ENCODE measurements at regions not wholly inside any gene's neighbourhood (a gene's known extent, or its start where the extent isn't known, plus 50 kb on each side); places are given as distances from the start of the nearest gene placed in this dataset.
A peak's percentile ranks its signal among the peaks of the same experiment; 100 is the strongest.

DNA sequence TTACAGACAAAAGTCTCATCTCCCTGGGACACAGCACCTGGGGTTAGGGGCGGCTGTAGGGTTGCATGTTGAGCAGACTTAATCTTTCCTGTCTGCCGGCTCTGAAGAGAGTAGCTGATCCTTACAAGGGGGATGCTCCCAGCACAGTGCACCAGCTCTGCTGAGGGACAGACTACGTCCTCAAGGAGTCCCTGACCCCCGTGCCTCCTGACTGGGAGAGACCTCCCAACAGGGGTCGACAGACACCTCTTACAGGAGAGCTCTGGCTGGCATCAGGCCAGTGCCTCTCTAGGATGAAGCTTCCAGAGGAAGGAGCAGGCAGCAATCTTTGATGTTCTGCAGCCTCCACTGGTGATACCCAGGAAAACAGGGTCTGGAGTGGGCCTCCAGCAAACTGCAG is 506.0 kb upstream of the FMR1 start:
- H3K9ac ChIP-seq (ENCODE audit: low read length), result no peak overlapping the region
- H3K4me3 ChIP-seq (ENCODE audit: low read depth, low read length, poor library complexity, severe bottlenecking), result no peak overlapping the region
- H3K9me2 ChIP-seq (ENCODE audit: low read depth, low read length), result no peaks in the 10 kb centered on the region
- no peaks in the 10 kb centered on the region for H3K79me2 ChIP-seq (ENCODE audit: insufficient read depth, low read length)
- no peaks in the 10 kb centered on the region for H3F3A ChIP-seq (ENCODE audit: insufficient read depth, low read length)
- no peaks in the 10 kb centered on the region for H4K20me1 ChIP-seq (ENCODE audit: insufficient read depth, low read length)
- no peaks in the 10 kb centered on the region for H3K27me3 ChIP-seq (ENCODE audit: insufficient read depth, low read length)
- no peak overlapping the region for H3K4me2 ChIP-seq (ENCODE audit: low read length)
- no peaks in the 10 kb centered on the region for H3K36me3 ChIP-seq (ENCODE audit: insufficient read depth, low read length)
- H3K4me1 ChIP-seq (ENCODE audit: insufficient read depth, low read length, severe bottlenecking), result peaks cover 7% of the 10 kb centered on the region
- H3K9me3 ChIP-seq (ENCODE audit: low read length), result no peaks in the 10 kb centered on the region
- H2AFZ ChIP-seq (ENCODE audit: low read length), result no peak overlapping the region
- no peak overlapping the region for H3K27ac ChIP-seq (ENCODE audit: low read depth, low read length, poor library complexity, severe bottlenecking)
- no peak for TF ChIP-seq EZH2 (IDR thresholded peaks at IDR 0.05; ENCODE audit: borderline replicate concordance, low read length)
- no peak for TF ChIP-seq CTCF (IDR thresholded peaks at IDR 0.05; ENCODE audit: low read length)

GRCh38 chrX:147403040-147403439 is 508.7 kb upstream of the FMR1 start:
- H3K9ac ChIP-seq (ENCODE audit: low read length), result no peak overlapping the region
- no peaks in the 10 kb centered on the region for H3K79me2 ChIP-seq (ENCODE audit: insufficient read depth, low read length)
- no peaks in the 10 kb centered on the region for H4K20me1 ChIP-seq (ENCODE audit: insufficient read depth, low read length)
- TF ChIP-seq EZH2 (IDR thresholded peaks at IDR 0.05; ENCODE audit: borderline replicate concordance, low read length) (no peak), CTCF (IDR thresholded peaks at IDR 0.05; ENCODE audit: low read length) (no peak)
- H3K4me3 ChIP-seq (ENCODE audit: low read depth, low read length, poor library complexity, severe bottlenecking), result no peak overlapping the region
- H3K9me3 ChIP-seq (ENCODE audit: low read length), result no peaks in the 10 kb centered on the region
- H3K27ac ChIP-seq (ENCODE audit: low read depth, low read length, poor library complexity, severe bottlenecking), result no peak overlapping the region
- H3K36me3 ChIP-seq (ENCODE audit: insufficient read depth, low read length), result no peaks in the 10 kb centered on the region
- H3F3A ChIP-seq (ENCODE audit: insufficient read depth, low read length), result no peaks in the 10 kb centered on the region
- no peak overlapping the region for H2AFZ ChIP-seq (ENCODE audit: low read length)
- H3K4me1 ChIP-seq (ENCODE audit: insufficient read depth, low read length, severe bottlenecking), result peaks cover 7% of the 10 kb centered on the region
- no peaks in the 10 kb centered on the region for H3K27me3 ChIP-seq (ENCODE audit: insufficient read depth, low read length)
- H3K4me2 ChIP-seq (ENCODE audit: low read length), result no peak overlapping the region
- no peaks in the 10 kb centered on the region for H3K9me2 ChIP-seq (ENCODE audit: low read depth, low read length)

GRCh38 chrX:147378767-147379166 is 533.0 kb upstream of the FMR1 start:
- H3K9me3 ChIP-seq (ENCODE audit: low read length), result no peaks in the 10 kb centered on the region
- no peaks in the 10 kb centered on the region for H3K36me3 ChIP-seq (ENCODE audit: insufficient read depth, low read length)
- no peak overlapping the region for H3K4me2 ChIP-seq (ENCODE audit: low read length)
- no peaks in the 10 kb centered on the region for H3K27me3 ChIP-seq (ENCODE audit: insufficient read depth, low read length)
- no peak overlapping the region for H2AFZ ChIP-seq (ENCODE audit: low read length)
- no peaks in the 10 kb centered on the region for H4K20me1 ChIP-seq (ENCODE audit: insufficient read depth, low read length)
- peaks cover 30% of the 10 kb centered on the region for H3K4me1 ChIP-seq (ENCODE audit: insufficient read depth, low read length, severe bottlenecking)
- no peaks in the 10 kb centered on the region for H3K79me2 ChIP-seq (ENCODE audit: insufficient read depth, low read length)
- H3F3A ChIP-seq (ENCODE audit: insufficient read depth, low read length), result no peaks in the 10 kb centered on the region
- no peak for TF ChIP-seq EZH2 (IDR thresholded peaks at IDR 0.05; ENCODE audit: borderline replicate concordance, low read length)
- H3K4me3 ChIP-seq (ENCODE audit: low read depth, low read length, poor library complexity, severe bottlenecking), result no peak overlapping the region
- no peak overlapping the region for H3K27ac ChIP-seq (ENCODE audit: low read depth, low read length, poor library complexity, severe bottlenecking)
- H3K9me2 ChIP-seq (ENCODE audit: low read depth, low read length), result no peaks in the 10 kb centered on the region
- no peak overlapping the region for H3K9ac ChIP-seq (ENCODE audit: low read length)

- peaks cover 30% of the 10 kb centered on the region for H3K4me1 ChIP-seq (ENCODE audit: insufficient read depth, low read length, severe bottlenecking)
- H3K27me3 ChIP-seq (ENCODE audit: insufficient read depth, low read length), result no peaks in the 10 kb centered on the region
- H3K27ac ChIP-seq (ENCODE audit: low read depth, low read length, poor library complexity, severe bottlenecking), result peak overlapping the region; percentile 97
- H3K4me3 ChIP-seq (ENCODE audit: low read depth, low read length, poor library complexity, severe bottlenecking), result no peak overlapping the region
- H3F3A ChIP-seq (ENCODE audit: insufficient read depth, low read length), result no peaks in the 10 kb centered on the region
- no peaks in the 10 kb centered on the region for H3K9me3 ChIP-seq (ENCODE audit: low read length)
- no peaks in the 10 kb centered on the region for H4K20me1 ChIP-seq (ENCODE audit: insufficient read depth, low read length)
- peak overlapping the region; percentile 23; the same call in 1 of the 2 replicates for H3K4me2 ChIP-seq (ENCODE audit: low read length)
- no peak overlapping the region for H3K9ac ChIP-seq (ENCODE audit: low read length)
- H3K9me2 ChIP-seq (ENCODE audit: low read depth, low read length), result no peaks in the 10 kb centered on the region
- H3K36me3 ChIP-seq (ENCODE audit: insufficient read depth, low read length), result no peaks in the 10 kb centered on the region
- TF ChIP-seq EZH2 (IDR thresholded peaks at IDR 0.05; ENCODE audit: borderline replicate concordance, low read length) (no peak), CTCF (IDR thresholded peaks at IDR 0.05; ENCODE audit: low read length) (no peak)
- H2AFZ ChIP-seq (ENCODE audit: low read length), result no peak overlapping the region
- no peaks in the 10 kb centered on the region for H3K79me2 ChIP-seq (ENCODE audit: insufficient read depth, low read length)
Measured at GRCh38 chrX:147377728-147378127, 534.0 kb upstream of the FMR1 start.

Measured in OCI-LY1 (cell line).